ENCODE measurements at regions not wholly inside any gene's neighbourhood (a gene's known extent, or its start where the extent isn't known, plus 50 kb on each side); places are given as distances from the start of the nearest gene placed in this dataset.

DNA sequence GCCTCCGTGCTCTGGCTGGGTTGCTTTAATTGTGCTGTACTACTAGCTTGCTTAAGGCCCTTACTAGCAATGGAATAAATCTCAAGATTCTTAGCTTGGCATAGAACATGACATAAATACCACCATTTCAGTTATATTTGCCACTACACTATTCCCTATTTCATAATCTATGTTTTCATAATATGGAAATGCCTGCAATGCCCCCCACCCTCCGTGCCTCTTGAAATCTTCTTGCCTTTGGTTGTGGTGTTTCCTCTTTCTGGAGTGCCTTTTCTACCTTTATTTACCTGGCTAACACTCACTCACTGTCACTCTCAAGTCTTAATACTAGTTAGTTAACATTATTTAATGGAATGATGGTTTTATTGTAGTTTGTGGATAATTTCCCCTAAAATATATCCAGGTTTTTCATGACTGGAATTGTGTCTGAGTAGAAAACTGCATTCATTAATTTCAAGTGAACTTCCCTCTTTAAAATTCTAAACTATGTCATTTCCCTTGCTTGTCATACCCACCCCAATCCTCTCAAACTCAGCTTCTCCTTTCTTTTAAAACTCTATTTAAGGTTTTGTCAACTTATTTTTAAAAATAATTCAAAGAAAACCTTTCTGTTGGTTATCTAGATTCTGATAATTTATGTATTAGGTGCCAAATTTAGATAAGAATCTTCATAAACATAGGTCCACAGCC, 521.7 kb upstream of the DAB2 start:
- Histone ChIP-seq H3K9ac (ENCODE audit: low read depth, low read length, poor library complexity, severe bottlenecking) (no peak overlapping the region), H2AFZ (ENCODE audit: low read length) (no peak overlapping the region), H3K4me3 (ENCODE audit: low read length, poor library complexity, severe bottlenecking) (no peak overlapping the region), H3K4me1 (ENCODE audit: insufficient read depth, low read length, poor library complexity, severe bottlenecking) (no peaks in the 10 kb centered on the region), H3K4me2 (ENCODE audit: low read depth, low read length, poor library complexity, severe bottlenecking) (no peak overlapping the region), H3F3A (ENCODE audit: low read depth) (no peaks in the 10 kb centered on the region), H4K20me1 (ENCODE audit: insufficient read depth, low read length, poor library complexity, severe bottlenecking) (no peaks in the 10 kb centered on the region), H3K79me2 (ENCODE audit: insufficient read depth, low read length) (no peaks in the 10 kb centered on the region), H3K27me3 (ENCODE audit: insufficient read depth, low read length, poor library complexity, severe bottlenecking) (no peaks in the 10 kb centered on the region), H3K9me3 (ENCODE audit: insufficient read depth, low read depth, low read length) (no peaks in the 10 kb centered on the region), H3K9me2 (replicated peaks; ENCODE audit: low read depth, low read length) (no peaks in the 10 kb centered on the region), H3K36me3 (ENCODE audit: insufficient read depth, low read length) (no peaks in the 10 kb centered on the region)
- TF ChIP-seq EZH2phosphoT487 (IDR thresholded peaks at IDR 0.05; ENCODE audit: borderline replicate concordance) = no peak
- TF ChIP-seq, protein P1, sequence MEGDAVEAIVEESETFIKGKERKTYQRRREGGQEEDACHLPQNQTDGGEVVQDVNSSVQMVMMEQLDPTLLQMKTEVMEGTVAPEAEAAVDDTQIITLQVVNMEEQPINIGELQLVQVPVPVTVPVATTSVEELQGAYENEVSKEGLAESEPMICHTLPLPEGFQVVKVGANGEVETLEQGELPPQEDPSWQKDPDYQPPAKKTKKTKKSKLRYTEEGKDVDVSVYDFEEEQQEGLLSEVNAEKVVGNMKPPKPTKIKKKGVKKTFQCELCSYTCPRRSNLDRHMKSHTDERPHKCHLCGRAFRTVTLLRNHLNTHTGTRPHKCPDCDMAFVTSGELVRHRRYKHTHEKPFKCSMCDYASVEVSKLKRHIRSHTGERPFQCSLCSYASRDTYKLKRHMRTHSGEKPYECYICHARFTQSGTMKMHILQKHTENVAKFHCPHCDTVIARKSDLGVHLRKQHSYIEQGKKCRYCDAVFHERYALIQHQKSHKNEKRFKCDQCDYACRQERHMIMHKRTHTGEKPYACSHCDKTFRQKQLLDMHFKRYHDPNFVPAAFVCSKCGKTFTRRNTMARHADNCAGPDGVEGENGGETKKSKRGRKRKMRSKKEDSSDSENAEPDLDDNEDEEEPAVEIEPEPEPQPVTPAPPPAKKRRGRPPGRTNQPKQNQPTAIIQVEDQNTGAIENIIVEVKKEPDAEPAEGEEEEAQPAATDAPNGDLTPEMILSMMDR (conservative IDR thresholded peaks at IDR 0.05; ENCODE audit: low read length) = no peak

DNA sequence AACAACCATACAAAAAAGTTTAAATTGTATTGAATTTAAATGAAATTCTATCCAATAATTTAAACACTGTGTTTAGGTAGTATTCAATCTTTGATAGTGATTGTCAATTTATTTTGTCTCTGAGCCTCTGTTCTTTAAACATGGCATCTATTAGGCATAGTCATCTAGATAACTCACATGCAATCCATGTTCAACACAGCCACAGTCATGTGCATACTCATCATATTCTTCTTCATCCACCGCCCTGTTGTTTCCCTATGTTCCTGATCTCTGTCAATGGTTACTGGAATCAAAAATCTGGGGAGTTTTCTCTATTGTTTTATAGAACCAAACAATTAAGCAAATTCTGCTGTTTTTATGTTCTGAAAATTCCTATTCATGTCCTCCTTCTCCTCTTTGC, 521.1 kb upstream of the DAB2 start:
- no peaks in the 10 kb centered on the region for H3K27me3 ChIP-seq (ENCODE audit: insufficient read depth, low read length, poor library complexity, severe bottlenecking)
- H4K20me1 ChIP-seq (ENCODE audit: insufficient read depth, low read length, poor library complexity, severe bottlenecking) = no peaks in the 10 kb centered on the region
- no peaks in the 10 kb centered on the region for H3K9me2 ChIP-seq (replicated peaks; ENCODE audit: low read depth, low read length)
- H3K36me3 ChIP-seq (ENCODE audit: insufficient read depth, low read length) = no peaks in the 10 kb centered on the region
- no peaks in the 10 kb centered on the region for H3K9me3 ChIP-seq (ENCODE audit: insufficient read depth, low read depth, low read length)
- no peak overlapping the region for H2AFZ ChIP-seq (ENCODE audit: low read length)
- H3K4me2 ChIP-seq (ENCODE audit: low read depth, low read length, poor library complexity, severe bottlenecking) = no peak overlapping the region
- no peaks in the 10 kb centered on the region for H3F3A ChIP-seq (ENCODE audit: low read depth)
- no peaks in the 10 kb centered on the region for H3K4me1 ChIP-seq (ENCODE audit: insufficient read depth, low read length, poor library complexity, severe bottlenecking)
- TF ChIP-seq, protein P1 (conservative IDR thresholded peaks at IDR 0.05; ENCODE audit: low read length) = no peak
- TF ChIP-seq EZH2phosphoT487 (IDR thresholded peaks at IDR 0.05; ENCODE audit: borderline replicate concordance) = no peak
- no peak overlapping the region for H3K9ac ChIP-seq (ENCODE audit: low read depth, low read length, poor library complexity, severe bottlenecking)
- H3K79me2 ChIP-seq (ENCODE audit: insufficient read depth, low read length) = no peaks in the 10 kb centered on the region
- no peak overlapping the region for H3K4me3 ChIP-seq (ENCODE audit: low read length, poor library complexity, severe bottlenecking)

DNA sequence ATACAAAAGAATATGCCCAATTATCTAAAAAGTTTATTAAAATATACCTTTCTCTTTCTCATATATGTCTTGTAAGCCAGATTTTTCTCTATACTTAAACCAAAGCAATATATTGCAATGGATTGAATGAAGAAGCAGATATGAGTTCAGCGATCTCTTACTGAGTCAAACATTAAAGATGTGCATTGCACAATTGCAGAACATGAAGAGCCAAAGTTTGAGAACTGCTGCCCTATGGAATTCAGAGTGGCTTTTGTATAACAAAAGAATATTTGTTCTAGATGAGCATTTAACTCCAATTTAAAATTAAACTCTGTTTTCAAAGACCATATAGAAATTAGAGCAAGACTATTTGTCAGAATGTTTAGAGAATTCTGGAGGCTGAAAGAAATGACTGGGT, 519.0 kb upstream of the DAB2 start:
- H3K4me1 ChIP-seq (ENCODE audit: insufficient read depth, low read length, poor library complexity, severe bottlenecking) = no peaks in the 10 kb centered on the region
- no peak overlapping the region for H2AFZ ChIP-seq (ENCODE audit: low read length)
- no peaks in the 10 kb centered on the region for H3K27me3 ChIP-seq (ENCODE audit: insufficient read depth, low read length, poor library complexity, severe bottlenecking)
- H4K20me1 ChIP-seq (ENCODE audit: insufficient read depth, low read length, poor library complexity, severe bottlenecking) = no peaks in the 10 kb centered on the region
- H3K79me2 ChIP-seq (ENCODE audit: insufficient read depth, low read length) = no peaks in the 10 kb centered on the region
- H3K9ac ChIP-seq (ENCODE audit: low read depth, low read length, poor library complexity, severe bottlenecking) = no peak overlapping the region
- no peak overlapping the region for H3K4me3 ChIP-seq (ENCODE audit: low read length, poor library complexity, severe bottlenecking)
- no peaks in the 10 kb centered on the region for H3K9me3 ChIP-seq (ENCODE audit: insufficient read depth, low read depth, low read length)
- no peaks in the 10 kb centered on the region for H3K9me2 ChIP-seq (replicated peaks; ENCODE audit: low read depth, low read length)
- H3K36me3 ChIP-seq (ENCODE audit: insufficient read depth, low read length) = no peaks in the 10 kb centered on the region
- TF ChIP-seq, protein P1 (conservative IDR thresholded peaks at IDR 0.05; ENCODE audit: low read length) = no peak
- no peak for TF ChIP-seq EZH2phosphoT487 (IDR thresholded peaks at IDR 0.05; ENCODE audit: borderline replicate concordance)
- no peak overlapping the region for H3K4me2 ChIP-seq (ENCODE audit: low read depth, low read length, poor library complexity, severe bottlenecking)
- no peaks in the 10 kb centered on the region for H3F3A ChIP-seq (ENCODE audit: low read depth)

Data from Loucy (cell line).